ENCODE measurements at regions not wholly inside any gene's neighbourhood (a gene's known extent, or its start where the extent isn't known, plus 50 kb on each side); places are given as distances from the start of the nearest gene placed in this dataset.
A peak's percentile ranks its signal among the peaks of the same experiment; 100 is the strongest.

GRCh38 chr2:189268763-189269162 is 89.2 kb upstream of the COL5A2 start:
- no peak for DNase-seq

- DNase-seq, result no peak
These were observed 94.2 kb upstream of the COL5A2 start for GRCh38 chr2:189273734-189274133.

GRCh38 chr2:189274361-189274760 is 94.8 kb upstream of the COL5A2 start:
- DNase-seq, result no peak

GRCh38 chr2:189276277-189276676 is 96.7 kb upstream of the COL5A2 start:
- DNase-seq, result no peak

- no peak for DNase-seq
These were observed 101.6 kb upstream of the COL5A2 start for GRCh38 chr2:189281201-189281600.

GRCh38 chr2:189285349-189285748 is 105.8 kb upstream of the COL5A2 start:
- no peak for DNase-seq

GRCh38 chr2:189285962-189286645 is 106.5 kb upstream of the COL5A2 start:
- DNase-seq, result no peak

GRCh38 chr2:189287363-189287762 is 107.8 kb upstream of the COL5A2 start:
- DNase-seq, result no peak

- DNase-seq, result peak in 3 of 6 experiments; percentile 3 to 39 (median 37)
These were observed 108.5 kb upstream of the COL5A2 start for GRCh38 chr2:189287982-189288521.

GRCh38 chr2:189291460-189291859 is 111.9 kb upstream of the COL5A2 start:
- no peak for DNase-seq

GRCh38 chr2:189293164-189293563 is 113.6 kb upstream of the COL5A2 start:
- no peak for DNase-seq

GRCh38 chr2:189297446-189297845 is 117.9 kb upstream of the COL5A2 start:
- peak in 3 of 6 experiments; percentile 15 to 44 (median 30) for DNase-seq

GRCh38 chr2:189298038-189298437 is 118.5 kb upstream of the COL5A2 start:
- DNase-seq, result no peak

GRCh38 chr2:189298481-189298880 is 118.9 kb upstream of the COL5A2 start:
- DNase-seq, result no peak

- no peak for DNase-seq
These were observed 120.4 kb upstream of the COL5A2 start for GRCh38 chr2:189299974-189300373.

- peak in 5 of 6 experiments; percentile 5 to 73 (median 56) for DNase-seq
These were observed 121.4 kb upstream of the COL5A2 start for GRCh38 chr2:189300916-189301315.

GRCh38 chr2:189302274-189302948 is 122.8 kb upstream of the COL5A2 start:
- DNase-seq, result no peak

GRCh38 chr2:189304360-189304759 is 124.8 kb upstream of the COL5A2 start:
- peak in 5 of 6 experiments; percentile 8 to 61 (median 55) for DNase-seq

- no peak for DNase-seq
These were observed 125.9 kb upstream of the COL5A2 start for GRCh38 chr2:189305291-189305943.

GRCh38 chr2:189306525-189306924 is 127.0 kb upstream of the COL5A2 start:
- DNase-seq, result no peak

GRCh38 chr2:189308056-189308790 is 128.7 kb upstream of the COL5A2 start:
- no peak for DNase-seq

- DNase-seq, result no peak
These were observed 129.8 kb upstream of the COL5A2 start for GRCh38 chr2:189309331-189309730.

- no peak for DNase-seq
These were observed 129.1 kb upstream of the WDR75 start for GRCh38 chr2:189312211-189312610.

Data from stimulated activated naive CD4-positive, alpha-beta T cell (primary cell).